HG03558 (cell line): ENCODE measurements at regions not wholly inside any gene's neighbourhood (a gene's known extent, or its start where the extent isn't known, plus 50 kb on each side); places are given as distances from the start of the nearest gene placed in this dataset.
A peak's percentile ranks its signal among the peaks of the same experiment; 100 is the strongest.
"Not testable (repeated sequence)": the region's sequence is repeated elsewhere in the genome, so short reads cannot be mapped to it uniquely, and the experiment has no call there.

Source experiments
- ATAC-seq: cut with Tn5 transposase; IDR thresholded peaks from one replicate; pipeline ENCODE4 v1.9.1; 2021; ENCODE audit warnings: moderate number of reproducible peaks; ENCODE audit not compliant: unreplicated experiment; ENCODE audit errors: extremely low read depth

GRCh38 chr13:71219698-71220415 is 647.1 kb downstream of the DACH1 start:
- ATAC-seq: no peak

- ATAC-seq: no peak
Measured at GRCh38 chr13:71218960-71219359, 648.0 kb downstream of the DACH1 start.

GRCh38 chr13:71217827-71218226 is 649.2 kb downstream of the DACH1 start:
- no peak for ATAC-seq

GRCh38 chr13:71214821-71215220 is 652.2 kb downstream of the DACH1 start:
- ATAC-seq: no peak

- ATAC-seq: no peak
Measured at GRCh38 chr13:71214357-71214756, 652.6 kb downstream of the DACH1 start.

GRCh38 chr13:71213252-71213821 is 653.7 kb downstream of the DACH1 start:
- peak; percentile 68 for ATAC-seq

- no peak for ATAC-seq
Measured at GRCh38 chr13:71210861-71211260, 656.1 kb downstream of the DACH1 start.

GRCh38 chr13:71209217-71209616 is 657.8 kb downstream of the DACH1 start:
- no peak for ATAC-seq

- not testable (repeated sequence) for ATAC-seq
Measured at GRCh38 chr13:71184583-71184982, 682.4 kb downstream of the DACH1 start.

- ATAC-seq: not testable (repeated sequence)
Measured at GRCh38 chr13:71183352-71183751, 683.7 kb downstream of the DACH1 start.

GRCh38 chr13:71171740-71172139 is 695.3 kb downstream of the DACH1 start:
- no peak for ATAC-seq

GRCh38 chr13:71169180-71169579 is 697.8 kb downstream of the DACH1 start:
- ATAC-seq: no peak

GRCh38 chr13:71156550-71156949 is 710.5 kb downstream of the DACH1 start:
- ATAC-seq: no peak

GRCh38 chr13:71149498-71150363 is 717.3 kb downstream of the DACH1 start:
- ATAC-seq: no peak

- ATAC-seq: no peak
Measured at GRCh38 chr13:71149046-71149445, 718.0 kb downstream of the DACH1 start.

GRCh38 chr13:71148396-71148795 is 718.6 kb downstream of the DACH1 start:
- ATAC-seq: no peak

GRCh38 chr13:71144883-71145282 is 722.1 kb downstream of the DACH1 start:
- ATAC-seq: no peak

- no peak for ATAC-seq
Measured at GRCh38 chr13:71137101-71137500, 729.9 kb downstream of the DACH1 start.

- ATAC-seq: no peak
Measured at GRCh38 chr13:71124230-71124629, 742.8 kb downstream of the DACH1 start.

- no peak for ATAC-seq
Measured at GRCh38 chr13:71118779-71119364, 748.1 kb downstream of the DACH1 start.

- ATAC-seq: no peak
Measured at GRCh38 chr13:71117920-71118319, 749.1 kb downstream of the DACH1 start.
